ENCODE measurements at regions not wholly inside any gene's neighbourhood (a gene's known extent, or its start where the extent isn't known, plus 50 kb on each side); places are given as distances from the start of the nearest gene placed in this dataset.

- no peak for DNase-seq (ENCODE audit: low read depth, low spot score)
- Histone ChIP-seq H3K36me3 (ENCODE audit: insufficient read depth, insufficient read length, low read length) (no peaks in the 10 kb centered on the region), H3K27me3 (ENCODE audit: insufficient read depth, insufficient read length) (no peaks in the 10 kb centered on the region), H3K9ac (ENCODE audit: insufficient read length, low read depth) (no peak overlapping the region), H3K4me3 (ENCODE audit: insufficient read length, low read depth) (no peak overlapping the region), H3K4me1 (ENCODE audit: insufficient read depth, insufficient read length) (peaks cover 8% of the 10 kb centered on the region), H3K9me3 (ENCODE audit: insufficient read depth, low read length) (no peaks in the 10 kb centered on the region)
- no peak for TF ChIP-seq YY1 (IDR thresholded peaks at IDR 0.05; ENCODE audit: insufficient read depth, insufficient read length)
- TF ChIP-seq ZNF274 (IDR thresholded peaks at IDR 0.05; ENCODE audit: low read depth, low read length), result no peak
- no peak for TF ChIP-seq SUZ12 (IDR thresholded peaks at IDR 0.05; ENCODE audit: extremely low read depth, insufficient read depth, insufficient read length)
Observed at GRCh38 chr1:30051777-30052176, 671.6 kb downstream of the MATN1 start.

DNA sequence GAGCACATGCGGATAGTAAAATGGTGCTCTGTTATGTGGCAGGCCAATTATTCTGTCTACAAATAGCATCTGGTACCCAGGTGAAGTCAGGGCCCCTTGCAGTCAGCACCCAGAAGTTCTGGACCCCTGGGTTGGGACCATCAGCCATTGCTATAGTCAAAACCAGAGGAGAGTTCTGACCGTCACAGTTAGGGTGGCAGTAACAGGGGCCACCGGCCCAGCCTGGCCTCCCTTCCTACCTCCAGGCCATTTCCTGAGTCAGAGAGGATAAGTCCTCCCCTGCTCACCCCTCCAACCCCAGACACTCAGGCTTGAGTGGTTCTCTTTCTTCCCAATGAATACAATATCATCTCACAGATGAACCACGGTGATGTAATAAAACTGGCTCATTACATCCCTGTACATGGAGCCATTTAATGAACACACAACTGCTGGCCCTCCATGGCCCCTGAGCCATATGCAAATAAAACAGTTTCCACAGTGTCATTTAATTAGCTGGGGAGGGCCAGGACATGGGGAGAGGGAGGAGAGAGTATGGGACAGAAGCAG lies 673.6 kb downstream of the MATN1 start:
- Histone ChIP-seq H3K36me3 (ENCODE audit: insufficient read depth, insufficient read length, low read length) (no peaks in the 10 kb centered on the region), H3K27me3 (ENCODE audit: insufficient read depth, insufficient read length) (no peaks in the 10 kb centered on the region), H3K4me3 (ENCODE audit: insufficient read length, low read depth) (no peak overlapping the region), H3K4me1 (ENCODE audit: insufficient read depth, insufficient read length) (peaks cover 8% of the 10 kb centered on the region), H3K9me3 (ENCODE audit: insufficient read depth, low read length) (no peaks in the 10 kb centered on the region), H3K9ac (ENCODE audit: insufficient read length, low read depth) (no peak overlapping the region)
- DNase-seq (ENCODE audit: low read depth, low spot score), result no peak
- TF ChIP-seq SUZ12 (IDR thresholded peaks at IDR 0.05; ENCODE audit: extremely low read depth, insufficient read depth, insufficient read length) (no peak), YY1 (IDR thresholded peaks at IDR 0.05; ENCODE audit: insufficient read depth, insufficient read length) (no peak), ZNF274 (IDR thresholded peaks at IDR 0.05; ENCODE audit: low read depth, low read length) (no peak)

DNA sequence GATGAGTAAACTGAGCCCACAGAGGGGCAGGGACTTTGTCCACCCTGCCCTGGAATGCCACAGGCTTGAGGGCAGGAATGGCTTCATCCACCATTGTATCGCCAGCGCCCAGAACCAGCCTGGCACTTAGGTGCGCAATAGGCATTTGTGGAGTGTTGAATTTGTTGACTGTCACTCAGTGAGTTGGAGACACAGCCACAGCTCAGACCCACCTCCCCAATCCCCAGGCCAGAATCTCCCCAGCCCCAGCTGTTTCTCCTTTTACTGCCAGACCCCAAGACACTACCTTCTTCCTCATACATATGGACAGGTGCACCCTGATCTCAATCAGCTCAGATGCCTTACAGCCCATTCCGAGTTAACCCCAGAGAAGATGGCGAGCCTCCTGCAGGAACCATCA lies 674.5 kb downstream of the MATN1 start:
- DNase-seq (ENCODE audit: low read depth, low spot score), result no peak
- H3K27me3 ChIP-seq (ENCODE audit: insufficient read depth, insufficient read length), result no peaks in the 10 kb centered on the region
- H3K9ac ChIP-seq (ENCODE audit: insufficient read length, low read depth), result no peak overlapping the region
- H3K4me3 ChIP-seq (ENCODE audit: insufficient read length, low read depth), result no peak overlapping the region
- peaks cover 1% of the 10 kb centered on the region; the same call in 1 of the 2 replicates for H3K9me3 ChIP-seq (ENCODE audit: insufficient read depth, low read length)
- H3K4me1 ChIP-seq (ENCODE audit: insufficient read depth, insufficient read length), result peaks cover 5% of the 10 kb centered on the region
- H3K36me3 ChIP-seq (ENCODE audit: insufficient read depth, insufficient read length, low read length), result no peaks in the 10 kb centered on the region
- no peak for TF ChIP-seq SUZ12 (IDR thresholded peaks at IDR 0.05; ENCODE audit: extremely low read depth, insufficient read depth, insufficient read length)
- no peak for TF ChIP-seq ZNF274 (IDR thresholded peaks at IDR 0.05; ENCODE audit: low read depth, low read length)
- TF ChIP-seq YY1 (IDR thresholded peaks at IDR 0.05; ENCODE audit: insufficient read depth, insufficient read length), result no peak

DNA sequence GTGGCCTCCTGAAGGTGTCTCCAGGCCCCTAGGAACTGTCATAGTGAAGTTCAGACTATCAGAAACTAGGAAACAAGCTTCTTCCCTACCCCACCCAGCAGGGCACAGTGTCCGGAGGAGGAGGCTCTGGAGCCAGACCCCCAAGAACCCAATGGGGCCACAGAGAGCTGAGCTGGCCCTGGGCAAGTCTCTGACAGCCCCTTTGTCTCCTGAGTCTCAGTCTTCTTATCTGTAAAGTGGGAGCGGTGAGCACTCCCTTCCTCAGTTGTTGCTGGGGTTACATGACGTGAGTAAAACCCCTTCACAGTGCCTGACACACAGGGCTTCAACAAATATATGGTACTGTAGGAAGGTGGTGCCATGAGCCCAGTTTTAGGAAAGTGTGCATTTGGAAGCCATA lies 675.8 kb downstream of the MATN1 start:
- TF ChIP-seq ZNF274 (IDR thresholded peaks at IDR 0.05; ENCODE audit: low read depth, low read length) (no peak), SUZ12 (IDR thresholded peaks at IDR 0.05; ENCODE audit: extremely low read depth, insufficient read depth, insufficient read length) (no peak), YY1 (IDR thresholded peaks at IDR 0.05; ENCODE audit: insufficient read depth, insufficient read length) (no peak)
- Histone ChIP-seq H3K9me3 (ENCODE audit: insufficient read depth, low read length) (peaks cover 15% of the 10 kb centered on the region; the same call in 1 of the 2 replicates), H3K4me3 (ENCODE audit: insufficient read length, low read depth) (no peak overlapping the region), H3K36me3 (ENCODE audit: insufficient read depth, insufficient read length, low read length) (no peaks in the 10 kb centered on the region), H3K4me1 (ENCODE audit: insufficient read depth, insufficient read length) (peaks cover 2% of the 10 kb centered on the region), H3K9ac (ENCODE audit: insufficient read length, low read depth) (no peak overlapping the region), H3K27me3 (ENCODE audit: insufficient read depth, insufficient read length) (no peaks in the 10 kb centered on the region)
- DNase-seq (ENCODE audit: low read depth, low spot score), result no peak

GRCh38 chr1:30046751-30047150 lies 676.6 kb downstream of the MATN1 start:
- Histone ChIP-seq H3K9ac (ENCODE audit: insufficient read length, low read depth) (no peak overlapping the region), H3K4me3 (ENCODE audit: insufficient read length, low read depth) (no peak overlapping the region), H3K36me3 (ENCODE audit: insufficient read depth, insufficient read length, low read length) (no peaks in the 10 kb centered on the region), H3K9me3 (ENCODE audit: insufficient read depth, low read length) (peaks cover 23% of the 10 kb centered on the region; the same call in 1 of the 2 replicates), H3K27me3 (ENCODE audit: insufficient read depth, insufficient read length) (no peaks in the 10 kb centered on the region), H3K4me1 (ENCODE audit: insufficient read depth, insufficient read length) (peaks cover 2% of the 10 kb centered on the region)
- no peak for DNase-seq (ENCODE audit: low read depth, low spot score)
- TF ChIP-seq SUZ12 (IDR thresholded peaks at IDR 0.05; ENCODE audit: extremely low read depth, insufficient read depth, insufficient read length) (no peak), YY1 (IDR thresholded peaks at IDR 0.05; ENCODE audit: insufficient read depth, insufficient read length) (no peak), ZNF274 (IDR thresholded peaks at IDR 0.05; ENCODE audit: low read depth, low read length) (no peak)

GRCh38 chr1:30045304-30046090 lies 677.9 kb downstream of the MATN1 start:
- Histone ChIP-seq H3K4me1 (ENCODE audit: insufficient read depth, insufficient read length) (peaks cover 2% of the 10 kb centered on the region), H3K4me3 (ENCODE audit: insufficient read length, low read depth) (no peak overlapping the region), H3K9me3 (ENCODE audit: insufficient read depth, low read length) (peaks cover 34% of the 10 kb centered on the region; the same call in 1 of the 2 replicates), H3K27me3 (ENCODE audit: insufficient read depth, insufficient read length) (no peaks in the 10 kb centered on the region), H3K9ac (ENCODE audit: insufficient read length, low read depth) (no peak overlapping the region), H3K36me3 (ENCODE audit: insufficient read depth, insufficient read length, low read length) (no peaks in the 10 kb centered on the region)
- TF ChIP-seq SUZ12 (IDR thresholded peaks at IDR 0.05; ENCODE audit: extremely low read depth, insufficient read depth, insufficient read length) (no peak), YY1 (IDR thresholded peaks at IDR 0.05; ENCODE audit: insufficient read depth, insufficient read length) (no peak), ZNF274 (IDR thresholded peaks at IDR 0.05; ENCODE audit: low read depth, low read length) (no peak)
- no peak for DNase-seq (ENCODE audit: low read depth, low spot score)

- peaks cover 42% of the 10 kb centered on the region; the same call in 1 of the 2 replicates for H3K9me3 ChIP-seq (ENCODE audit: insufficient read depth, low read length)
- H3K36me3 ChIP-seq (ENCODE audit: insufficient read depth, insufficient read length, low read length), result no peaks in the 10 kb centered on the region
- no peak for TF ChIP-seq YY1 (IDR thresholded peaks at IDR 0.05; ENCODE audit: insufficient read depth, insufficient read length)
- TF ChIP-seq SUZ12 (IDR thresholded peaks at IDR 0.05; ENCODE audit: extremely low read depth, insufficient read depth, insufficient read length), result no peak
- no peak for DNase-seq (ENCODE audit: low read depth, low spot score)
- no peaks in the 10 kb centered on the region for H3K27me3 ChIP-seq (ENCODE audit: insufficient read depth, insufficient read length)
- peaks cover 2% of the 10 kb centered on the region for H3K4me1 ChIP-seq (ENCODE audit: insufficient read depth, insufficient read length)
- no peak overlapping the region for H3K4me3 ChIP-seq (ENCODE audit: insufficient read length, low read depth)
- no peak overlapping the region for H3K9ac ChIP-seq (ENCODE audit: insufficient read length, low read depth)
Observed at GRCh38 chr1:30044656-30045144, 678.7 kb downstream of the MATN1 start.

Data from NT2/D1 (cell line).